SJSA1 (cell line): ENCODE measurements at regions not wholly inside any gene's neighbourhood (a gene's known extent, or its start where the extent isn't known, plus 50 kb on each side); places are given as distances from the start of the nearest gene placed in this dataset.
"Not testable (repeated sequence)": the region's sequence is repeated elsewhere in the genome, so short reads cannot be mapped to it uniquely, and the experiment has no call there.

Experiments
- DNase-seq, 2 experiments: peaks; one replicate each; pipeline ENCODE4 v3.0.0-alpha.2; 2015 to 2020; ENCODE audit warnings: low spot score in 2 of 2, low read depth in 1 of 2
- H3K27ac ChIP-seq: fragments of 250-450 bp; sonication (Bioruptor Pico); 2 replicates; pipeline ENCODE4 v1.5.1; 2020; ENCODE audit warnings: mild to moderate bottlenecking, moderate library complexity
- H3K27me3 ChIP-seq: fragments of 250-450 bp; sonication (Bioruptor Pico); replicated peaks from 2 replicates; pipeline ENCODE4 v1.5.1; 2020; ENCODE audit warnings: mild to moderate bottlenecking, moderate library complexity
- H3K36me3 ChIP-seq: fragments of 250-450 bp; sonication (Bioruptor Pico); 2 replicates; pipeline ENCODE4 v1.5.1; 2020; ENCODE audit warnings: mild to moderate bottlenecking
- H3K4me1 ChIP-seq: fragments of 250-450 bp; sonication (Bioruptor Pico); replicated peaks from 2 replicates; pipeline ENCODE4 v1.6.1; 2021; ENCODE audit warnings: mild to moderate bottlenecking
- H3K4me3 ChIP-seq: fragments of 250-450 bp; sonication (Bioruptor Pico); 2 replicates; pipeline ENCODE4 v1.5.1; 2020; ENCODE audit warnings: mild to moderate bottlenecking
- H3K9me3 ChIP-seq: fragments of 250-450 bp; sonication (Bioruptor Pico); replicated peaks from 2 replicates; pipeline ENCODE4 v1.5.1; 2020; ENCODE audit warnings: mild to moderate bottlenecking

DNA sequence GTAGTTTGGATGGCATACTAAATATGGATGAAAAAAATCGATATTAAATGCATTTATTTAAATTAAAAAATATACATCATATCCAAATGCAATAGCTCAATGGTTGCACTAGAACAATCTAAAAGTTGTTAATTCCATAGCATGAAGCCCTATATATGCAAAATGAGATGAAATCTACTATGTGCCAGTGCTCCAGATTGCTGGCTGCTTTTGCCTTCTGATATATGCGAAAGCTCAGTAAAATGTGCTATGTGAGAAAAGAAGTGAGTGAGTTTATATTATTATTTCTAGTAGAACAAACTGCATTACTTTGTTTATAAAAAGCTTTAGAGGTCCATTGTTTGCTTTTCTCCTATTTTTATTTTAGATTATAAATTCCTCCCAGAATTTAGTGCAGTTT is 186.7 kb downstream of the MAT2B start:
- Histone ChIP-seq H3K4me1 (no peaks in the 10 kb centered on the region), H3K36me3 (no peaks in the 10 kb centered on the region), H3K27me3 (no peaks in the 10 kb centered on the region; the same call in 1 of the 2 replicates), H3K4me3 (no peak overlapping the region), H3K9me3 (no peaks in the 10 kb centered on the region), H3K27ac (no peak overlapping the region)
- DNase-seq: no peak

DNA sequence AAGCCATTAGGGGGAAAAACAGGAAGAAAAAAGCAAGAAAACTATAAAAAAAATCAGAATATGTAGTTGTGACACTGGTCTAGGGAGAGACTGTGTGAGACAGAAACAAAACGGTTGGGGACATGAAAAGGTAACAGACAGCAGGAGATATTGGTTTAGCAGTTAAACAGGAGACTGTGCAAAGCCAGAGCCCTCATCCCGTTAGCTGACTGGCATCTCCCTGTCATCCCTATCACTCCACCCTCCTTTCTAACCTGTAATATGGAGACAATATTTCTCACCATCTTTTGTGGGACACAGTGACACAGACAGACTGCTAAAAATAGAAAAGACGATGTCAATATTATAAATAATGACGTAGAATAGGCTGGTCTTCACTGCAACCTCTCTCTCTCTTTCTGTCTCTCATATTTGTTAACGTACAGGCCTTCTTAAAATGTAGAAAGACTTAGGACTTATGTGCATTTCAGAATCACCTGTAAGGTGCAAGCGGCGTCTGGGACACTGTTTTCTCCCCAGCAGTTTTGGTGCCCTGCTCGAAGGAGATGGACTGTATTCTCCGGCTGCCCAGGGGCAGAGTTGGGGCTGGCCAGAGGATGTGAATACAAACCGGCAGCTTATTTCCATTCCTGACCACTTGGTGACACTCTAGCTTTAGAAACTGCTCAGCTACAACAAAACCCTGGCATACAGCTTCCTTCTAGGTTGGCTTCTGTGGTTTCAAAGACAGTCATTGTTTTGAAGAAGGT is 190.6 kb downstream of the MAT2B start:
- Histone ChIP-seq H3K4me3 (no peak overlapping the region), H3K9me3 (no peaks in the 10 kb centered on the region), H3K27ac (no peak overlapping the region), H3K27me3 (no peaks in the 10 kb centered on the region), H3K4me1 (no peaks in the 10 kb centered on the region), H3K36me3 (no peaks in the 10 kb centered on the region)
- peak in 1 of 2 experiments; percentile 45 for DNase-seq

GRCh38 chr5:163696579-163696887 is 191.1 kb downstream of the MAT2B start:
- no peaks in the 10 kb centered on the region for H3K27me3 ChIP-seq
- no peak for DNase-seq
- no peak overlapping the region for H3K27ac ChIP-seq
- H3K36me3 ChIP-seq: no peaks in the 10 kb centered on the region
- no peaks in the 10 kb centered on the region for H3K4me1 ChIP-seq
- H3K4me3 ChIP-seq: no peak overlapping the region
- no peaks in the 10 kb centered on the region for H3K9me3 ChIP-seq

GRCh38 chr5:163706053-163706771 is 200.8 kb downstream of the MAT2B start:
- Histone ChIP-seq H3K9me3 (no peaks in the 10 kb centered on the region), H3K27me3 (no peaks in the 10 kb centered on the region), H3K36me3 (no peaks in the 10 kb centered on the region), H3K4me1 (peaks cover 24% of the 10 kb centered on the region), H3K4me3 (no peak overlapping the region), H3K27ac (peak overlapping the region; percentile 34)
- peak in 1 of 2 experiments; percentile 29 for DNase-seq

DNA sequence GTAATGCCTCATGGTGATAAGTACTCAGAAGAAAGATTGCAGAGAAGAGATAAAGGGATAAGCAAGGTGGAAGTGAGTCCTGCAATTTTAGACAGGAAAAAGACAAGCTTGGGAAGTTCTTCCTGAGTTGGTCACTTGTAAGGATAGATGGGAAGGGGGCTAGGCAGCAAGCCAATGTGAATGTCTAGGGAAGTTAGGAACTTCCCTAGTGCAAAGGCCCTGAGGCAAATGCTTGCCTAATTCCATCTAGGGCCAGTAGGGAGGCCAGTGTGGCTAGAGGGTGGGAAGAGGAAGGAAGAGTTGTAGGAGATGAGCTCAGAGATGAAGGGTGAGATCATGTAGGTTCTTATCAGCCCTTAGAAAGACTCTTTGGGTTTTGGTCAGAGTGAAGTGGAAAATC is 206.6 kb downstream of the MAT2B start:
- H3K9me3 ChIP-seq: no peaks in the 10 kb centered on the region
- DNase-seq: no peak

GRCh38 chr5:163718272-163718671 is 212.9 kb downstream of the MAT2B start:
- no peaks in the 10 kb centered on the region for H3K36me3 ChIP-seq
- DNase-seq: no peak
- no peak overlapping the region for H3K4me3 ChIP-seq
- no peaks in the 10 kb centered on the region for H3K4me1 ChIP-seq
- no peaks in the 10 kb centered on the region for H3K9me3 ChIP-seq
- no peak overlapping the region for H3K27ac ChIP-seq
- no peaks in the 10 kb centered on the region for H3K27me3 ChIP-seq

More for the DNA sequence above, 206.6 kb downstream of the MAT2B start:
- Histone ChIP-seq H3K36me3 (no peaks in the 10 kb centered on the region), H3K27me3 (no peaks in the 10 kb centered on the region), H3K4me1 (peaks cover 11% of the 10 kb centered on the region), H3K4me3 (no peak overlapping the region), H3K27ac (no peak overlapping the region)

DNA sequence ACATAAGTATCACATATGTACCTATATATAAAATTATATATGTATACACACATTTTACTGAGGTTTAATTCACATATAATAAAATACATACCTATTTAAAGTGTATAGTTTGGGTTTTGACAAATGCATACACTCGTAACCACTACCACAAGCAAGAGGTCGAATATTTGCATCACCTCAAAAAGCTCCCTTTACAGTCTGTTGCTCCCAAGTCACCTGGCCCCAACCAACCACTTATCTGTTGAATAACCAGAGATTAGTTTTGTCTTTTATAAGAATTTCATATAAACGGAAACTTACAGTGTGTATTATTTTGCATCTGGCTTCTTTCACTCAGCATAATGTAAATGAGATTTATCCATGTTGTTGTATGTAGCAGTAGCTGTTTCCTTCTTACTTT is 218.9 kb downstream of the MAT2B start:
- H3K27ac ChIP-seq: no peak overlapping the region
- H3K36me3 ChIP-seq: no peaks in the 10 kb centered on the region
- DNase-seq: no peak
- H3K4me3 ChIP-seq: no peak overlapping the region
- H3K27me3 ChIP-seq: no peaks in the 10 kb centered on the region
- H3K4me1 ChIP-seq: no peaks in the 10 kb centered on the region
- no peaks in the 10 kb centered on the region for H3K9me3 ChIP-seq

- Histone ChIP-seq H3K4me1 (no peaks in the 10 kb centered on the region), H3K4me3 (no peak overlapping the region), H3K9me3 (no peaks in the 10 kb centered on the region), H3K27ac (no peak overlapping the region), H3K36me3 (no peaks in the 10 kb centered on the region), H3K27me3 (no peaks in the 10 kb centered on the region)
- DNase-seq: no peak
Measured at GRCh38 chr5:163727028-163727427, 221.6 kb downstream of the MAT2B start.

GRCh38 chr5:163730206-163730756 is 224.9 kb downstream of the MAT2B start:
- no peak overlapping the region for H3K4me3 ChIP-seq
- no peak overlapping the region for H3K27ac ChIP-seq
- H3K4me1 ChIP-seq: no peaks in the 10 kb centered on the region
- H3K27me3 ChIP-seq: no peaks in the 10 kb centered on the region
- DNase-seq: no peak
- H3K36me3 ChIP-seq: no peaks in the 10 kb centered on the region
- H3K9me3 ChIP-seq: no peaks in the 10 kb centered on the region

- Histone ChIP-seq H3K9me3 (no peaks in the 10 kb centered on the region), H3K27ac (no peak overlapping the region), H3K27me3 (no peaks in the 10 kb centered on the region), H3K4me1 (no peaks in the 10 kb centered on the region), H3K36me3 (no peaks in the 10 kb centered on the region), H3K4me3 (no peak overlapping the region)
- DNase-seq: no peak
Measured at GRCh38 chr5:163731256-163731655, 225.8 kb downstream of the MAT2B start.

DNA sequence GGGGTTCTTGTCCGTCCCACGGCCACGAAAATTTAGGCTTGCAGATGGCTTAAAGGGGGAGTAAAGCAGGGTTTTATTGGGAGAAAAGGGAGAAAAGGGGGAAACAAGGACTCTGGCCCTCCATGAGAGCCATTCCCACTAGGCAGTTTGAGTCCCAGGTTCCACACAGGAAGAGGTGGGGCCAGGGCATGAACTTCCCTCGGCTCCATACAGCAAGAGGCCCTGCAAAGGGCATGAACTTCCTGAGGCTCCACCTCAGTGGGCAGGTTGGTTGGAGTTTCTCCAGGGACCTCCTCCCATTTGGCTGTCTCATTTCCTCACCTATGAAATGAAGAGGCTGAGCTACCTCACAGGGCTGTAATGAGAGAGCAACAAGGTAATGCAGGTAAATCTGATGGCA is 229.7 kb downstream of the MAT2B start:
- no peaks in the 10 kb centered on the region for H3K4me1 ChIP-seq
- H3K9me3 ChIP-seq: no peaks in the 10 kb centered on the region
- H3K36me3 ChIP-seq: no peaks in the 10 kb centered on the region
- DNase-seq: no peak
- H3K27ac ChIP-seq: no peak overlapping the region
- H3K27me3 ChIP-seq: no peaks in the 10 kb centered on the region
- no peak overlapping the region for H3K4me3 ChIP-seq

GRCh38 chr5:163747586-163747985 is 242.2 kb downstream of the MAT2B start:
- 0 out of 2 replicates have a peak, but pooled peaks cover 2% of the 10 kb centered on the region for H3K9me3 ChIP-seq
- H3K4me3 ChIP-seq: no peak overlapping the region
- no peak overlapping the region for H3K27ac ChIP-seq
- no peaks in the 10 kb centered on the region; the same call in 1 of the 2 replicates for H3K27me3 ChIP-seq
- no peaks in the 10 kb centered on the region for H3K4me1 ChIP-seq
- no peaks in the 10 kb centered on the region for H3K36me3 ChIP-seq
- no peak for DNase-seq

DNA sequence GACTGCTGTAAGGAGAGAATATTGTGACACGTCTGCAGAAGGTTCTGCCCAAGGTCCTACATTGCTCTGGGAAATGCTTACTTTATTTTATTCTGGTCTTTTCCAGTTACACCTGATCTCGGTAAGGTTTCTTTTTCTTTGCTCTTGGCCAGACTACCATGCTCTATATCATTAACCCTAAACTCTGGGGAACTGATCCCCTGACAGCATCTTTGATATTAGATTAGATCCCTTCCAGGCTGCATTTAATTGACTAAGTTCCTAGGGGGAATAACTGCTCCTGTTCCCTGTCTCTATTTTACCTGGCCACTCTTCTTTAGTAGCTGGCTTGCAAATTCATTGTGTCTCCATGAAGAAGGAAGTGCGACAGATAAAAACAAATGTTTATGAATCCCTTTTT is 243.5 kb downstream of the MAT2B start:
- no peaks in the 10 kb centered on the region; the same call in 1 of the 2 replicates for H3K27me3 ChIP-seq
- H3K27ac ChIP-seq: no peak overlapping the region
- H3K4me3 ChIP-seq: no peak overlapping the region
- H3K36me3 ChIP-seq: no peaks in the 10 kb centered on the region
- H3K9me3 ChIP-seq: no peaks in the 10 kb centered on the region
- no peak for DNase-seq
- H3K4me1 ChIP-seq: no peaks in the 10 kb centered on the region

DNA sequence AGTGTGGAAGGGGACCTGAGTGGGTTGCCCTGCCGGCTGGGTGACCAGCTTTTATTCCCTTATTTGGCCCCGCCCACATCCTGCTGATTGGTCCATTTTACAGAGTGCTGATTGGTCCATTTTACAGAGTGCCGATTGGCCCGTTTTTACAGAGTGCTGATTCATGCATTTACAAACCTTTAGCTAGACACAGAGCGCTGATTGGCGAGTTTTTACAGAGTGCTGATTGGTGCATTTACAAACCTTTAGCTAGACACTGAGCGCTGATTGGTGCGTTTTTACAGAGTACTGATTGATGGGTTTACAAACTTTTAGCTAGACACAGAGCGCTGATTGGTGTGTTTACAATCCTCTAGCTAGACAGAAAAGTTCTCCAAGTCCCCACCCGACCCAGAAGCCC is 245.0 kb downstream of the MAT2B start:
- H3K4me1 ChIP-seq: not testable (repeated sequence)

More for the DNA sequence above, 245.0 kb downstream of the MAT2B start:
- H3K36me3 ChIP-seq, H3K9me3 ChIP-seq, H3K27me3 ChIP-seq, DNase-seq, H3K4me3 ChIP-seq, H3K27ac ChIP-seq: not testable (repeated sequence)
